Activated T-helper 2 cell treated with anti-CD3 and anti-CD28 coated beads, Interferon-gamma antibody, Interleukin-2, Interleukin-4, amounts not matched to agents 10 μg/mL and 5 μg/mL and 100 μg/mL, durations not matched to agents 14 hours and 24 hours and 36 hours (primary cell): ENCODE measurements at regions not wholly inside any gene's neighbourhood (a gene's known extent, or its start where the extent isn't known, plus 50 kb on each side); places are given as distances from the start of the nearest gene placed in this dataset.
"Not testable (repeated sequence)": the region's sequence is repeated elsewhere in the genome, so short reads cannot be mapped to it uniquely, and the experiment has no call there.

Experiments used
- DNase-seq: peaks from one replicate; pipeline ENCODE4 v3.0.0; 2021; ENCODE audit warnings: low spot score
- H3K27ac Mint-ChIP-seq: one replicate; pipeline ENCODE4 v1.8.0; 2021; ENCODE audit warnings: mixed read lengths
- H3K27me3 Mint-ChIP-seq: one replicate; pipeline ENCODE4 v1.8.0; 2021; ENCODE audit warnings: low read depth, mixed read lengths
- H3K36me3 Mint-ChIP-seq: one replicate; pipeline ENCODE4 v1.8.0; 2021; ENCODE audit warnings: low read depth, mixed read lengths
- H3K4me1 Mint-ChIP-seq: one replicate; pipeline ENCODE4 v1.8.0; 2021; ENCODE audit warnings: low read depth, mixed read lengths
- H3K4me3 Mint-ChIP-seq: one replicate; pipeline ENCODE4 v1.8.0; 2021; ENCODE audit warnings: low read depth, mild to moderate bottlenecking, moderate library complexity, mixed read lengths
- H3K9me3 Mint-ChIP-seq: one replicate; pipeline ENCODE4 v1.8.0; 2021; ENCODE audit warnings: mixed read lengths
- intact Hi-C: fragments of 100-400 bp; cut with micrococcal nuclease; formaldehyde crosslinking; loops from one replicate; pipeline ENCODE4 v1.15.1; 2023

GRCh38 chr2:51795248-51795888 is 763.4 kb upstream of the NRXN1 start:
- Mint-ChIP-seq H3K4me1 (no peaks in the 10 kb centered on the region), H3K36me3 (no peaks in the 10 kb centered on the region), H3K27ac (no peak overlapping the region), H3K4me3 (no peak overlapping the region), H3K9me3 (peaks cover 48% of the 10 kb centered on the region), H3K27me3 (no peaks in the 10 kb centered on the region)
- no peak for DNase-seq
- intact Hi-C loops, result no loop called here

DNA sequence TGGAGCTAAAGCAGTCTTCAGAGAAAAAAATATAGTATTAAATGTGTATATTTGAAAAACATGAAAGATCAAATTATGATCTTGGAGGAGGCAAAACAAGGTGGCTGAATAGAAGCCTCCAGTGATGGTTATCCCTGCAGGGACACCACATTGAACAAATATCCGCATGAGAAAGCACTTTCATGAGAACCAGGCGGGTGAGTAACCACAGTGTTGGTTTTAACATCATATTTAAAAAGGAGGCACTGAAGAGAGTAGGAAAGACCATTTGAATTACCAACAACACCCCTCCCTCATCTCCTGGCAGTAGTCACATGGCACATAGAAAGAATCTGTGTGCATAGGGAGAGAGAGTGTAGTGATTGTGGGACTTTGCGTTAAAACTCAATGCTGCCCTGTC is 759.6 kb upstream of the NRXN1 start:
- no peaks in the 10 kb centered on the region for H3K36me3 Mint-ChIP-seq

GRCh38 chr2:51790854-51791253 is 758.9 kb upstream of the NRXN1 start:
- Mint-ChIP-seq H3K9me3 (peaks cover 27% of the 10 kb centered on the region), H3K27me3 (no peaks in the 10 kb centered on the region), H3K4me3 (no peak overlapping the region), H3K27ac (no peak overlapping the region), H3K4me1 (no peaks in the 10 kb centered on the region), H3K36me3 (no peaks in the 10 kb centered on the region)
- DNase-seq, result no peak
- intact Hi-C loops, result no loop called here

More for the DNA sequence above, 759.6 kb upstream of the NRXN1 start:
- Mint-ChIP-seq H3K4me1 (no peaks in the 10 kb centered on the region), H3K27ac (no peak overlapping the region), H3K27me3 (no peaks in the 10 kb centered on the region), H3K4me3 (no peak overlapping the region), H3K9me3 (peaks cover 29% of the 10 kb centered on the region)
- DNase-seq, result no peak
- intact Hi-C loops, result no loop called here

DNA sequence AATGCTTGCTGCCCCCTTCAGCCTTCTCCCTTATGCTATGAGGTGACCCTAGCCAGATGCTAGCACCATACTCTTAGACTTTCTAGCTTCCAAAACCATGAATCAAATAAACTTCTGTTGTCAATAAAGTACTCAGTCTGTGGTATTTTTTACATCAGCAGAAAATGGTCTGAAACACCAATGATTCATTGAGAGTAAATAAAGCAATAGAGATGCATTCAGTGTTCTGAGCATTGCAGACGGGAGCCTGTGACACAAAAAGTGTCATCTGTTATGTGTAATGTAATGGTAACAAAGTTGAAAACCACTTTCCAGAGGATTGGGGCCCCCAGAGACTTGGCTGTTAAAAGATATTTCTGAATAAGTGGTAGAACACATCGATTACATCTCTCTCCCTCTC is 758.0 kb upstream of the NRXN1 start:
- Mint-ChIP-seq H3K27ac (no peak overlapping the region), H3K27me3 (no peaks in the 10 kb centered on the region), H3K9me3 (peaks cover 26% of the 10 kb centered on the region), H3K36me3 (no peaks in the 10 kb centered on the region), H3K4me1 (no peaks in the 10 kb centered on the region), H3K4me3 (no peak overlapping the region)
- intact Hi-C loops, result no loop called here
- no peak for DNase-seq

GRCh38 chr2:51782921-51783765 is 751.2 kb upstream of the NRXN1 start:
- intact Hi-C loops, result no loop called here
- Mint-ChIP-seq H3K27ac (no peak overlapping the region), H3K36me3 (no peaks in the 10 kb centered on the region), H3K4me1 (no peaks in the 10 kb centered on the region), H3K4me3 (no peak overlapping the region), H3K9me3 (peaks cover 15% of the 10 kb centered on the region), H3K27me3 (no peaks in the 10 kb centered on the region)
- DNase-seq, result no peak

GRCh38 chr2:51781691-51782090 is 749.8 kb upstream of the NRXN1 start:
- Mint-ChIP-seq H3K4me3 (no peak overlapping the region), H3K9me3 (peaks cover 20% of the 10 kb centered on the region), H3K27ac (no peak overlapping the region), H3K27me3 (no peaks in the 10 kb centered on the region), H3K4me1 (no peaks in the 10 kb centered on the region), H3K36me3 (no peaks in the 10 kb centered on the region)
- intact Hi-C loops, result no loop called here
- DNase-seq, result no peak

GRCh38 chr2:51780353-51780752 is 748.4 kb upstream of the NRXN1 start:
- H3K4me3 Mint-ChIP-seq, result no peak overlapping the region
- H3K4me1 Mint-ChIP-seq, result no peaks in the 10 kb centered on the region
- no peak overlapping the region for H3K27ac Mint-ChIP-seq
- intact Hi-C loops, result no loop called here
- H3K9me3 Mint-ChIP-seq, result peaks cover 29% of the 10 kb centered on the region
- H3K27me3 Mint-ChIP-seq, result no peaks in the 10 kb centered on the region
- DNase-seq, result no peak
- H3K36me3 Mint-ChIP-seq, result no peaks in the 10 kb centered on the region

DNA sequence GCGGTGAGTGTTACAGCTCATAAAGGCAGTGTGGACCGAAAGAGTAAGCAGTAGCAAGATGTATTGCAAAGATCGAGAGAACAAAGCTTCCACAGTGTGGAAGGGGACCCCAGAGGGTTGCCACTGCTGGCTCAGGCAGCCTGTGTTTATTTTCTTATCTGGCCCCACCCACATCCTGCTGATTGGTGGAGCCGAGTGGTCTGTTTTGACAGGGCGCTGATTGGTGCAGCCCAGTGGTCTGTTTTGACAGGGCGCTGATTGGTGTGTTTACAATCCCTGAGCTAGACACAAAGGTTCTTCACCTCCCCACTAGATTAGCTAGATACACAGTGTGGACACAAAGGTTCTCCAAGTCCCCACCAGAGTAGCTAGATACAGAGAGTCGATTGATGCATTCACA is 747.8 kb upstream of the NRXN1 start:
- not testable (repeated sequence) for H3K4me3 Mint-ChIP-seq

GRCh38 chr2:51778806-51779205 is 746.9 kb upstream of the NRXN1 start:
- Mint-ChIP-seq H3K27ac (no peak overlapping the region), H3K36me3 (no peaks in the 10 kb centered on the region), H3K4me3 (no peak overlapping the region), H3K27me3 (no peaks in the 10 kb centered on the region), H3K4me1 (no peaks in the 10 kb centered on the region), H3K9me3 (peaks cover 30% of the 10 kb centered on the region)
- intact Hi-C loops, result no loop called here
- DNase-seq, result no peak

More for the DNA sequence above, 747.8 kb upstream of the NRXN1 start:
- H3K36me3 Mint-ChIP-seq, H3K27ac Mint-ChIP-seq, DNase-seq, intact Hi-C loops, H3K4me1 Mint-ChIP-seq, H3K27me3 Mint-ChIP-seq: not testable (repeated sequence)
- H3K9me3 Mint-ChIP-seq, result peaks cover 31% of the 10 kb centered on the region

- H3K36me3 Mint-ChIP-seq, DNase-seq, H3K4me1 Mint-ChIP-seq, H3K27ac Mint-ChIP-seq, H3K4me3 Mint-ChIP-seq, H3K27me3 Mint-ChIP-seq, intact Hi-C loops: not testable (repeated sequence)
- peaks cover 57% of the 10 kb centered on the region for H3K9me3 Mint-ChIP-seq
Observed at GRCh38 chr2:51774606-51775005, 742.7 kb upstream of the NRXN1 start.

DNA sequence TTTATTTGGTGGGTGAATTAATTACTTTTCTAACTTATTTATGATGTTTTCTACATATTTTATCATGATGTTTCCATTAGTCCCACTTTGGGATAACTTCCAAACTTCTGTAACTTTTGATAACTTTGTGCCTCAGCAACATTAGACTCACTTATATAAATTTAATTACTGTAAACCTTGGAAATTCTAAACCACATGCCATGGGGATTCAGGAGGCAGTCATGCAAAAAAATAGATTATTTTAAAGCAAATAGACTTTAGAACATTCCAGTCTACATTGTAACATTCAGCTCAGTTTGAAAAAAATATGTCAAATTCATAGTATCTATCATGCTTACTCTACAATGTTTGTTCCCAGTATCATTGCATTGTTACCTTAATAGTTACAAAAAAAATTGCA is 728.5 kb upstream of the NRXN1 start:
- H3K9me3 Mint-ChIP-seq, result peaks cover 18% of the 10 kb centered on the region

DNA sequence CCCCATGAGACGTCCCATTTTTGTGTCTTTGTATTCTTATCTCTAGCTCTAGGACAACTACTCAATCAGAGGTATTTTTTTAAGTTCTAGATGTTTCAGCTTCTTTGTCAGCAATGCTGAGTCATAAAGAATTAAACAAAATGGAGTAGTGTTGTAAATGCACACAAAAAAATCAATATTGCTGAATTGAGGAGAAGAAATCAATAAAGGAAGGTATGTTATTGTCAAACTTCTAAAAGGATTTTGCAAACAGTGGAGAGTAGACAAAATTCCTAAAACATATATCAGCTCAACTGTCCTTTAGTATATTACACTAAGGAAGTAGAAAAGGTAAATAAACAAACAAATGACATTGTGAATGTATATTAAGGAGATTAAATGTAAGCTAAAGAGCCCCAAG is 726.1 kb upstream of the NRXN1 start:
- no peak for DNase-seq
- Mint-ChIP-seq H3K27me3 (no peaks in the 10 kb centered on the region), H3K4me3 (no peak overlapping the region), H3K27ac (no peak overlapping the region), H3K4me1 (no peaks in the 10 kb centered on the region), H3K9me3 (peaks cover 16% of the 10 kb centered on the region), H3K36me3 (no peaks in the 10 kb centered on the region)
- intact Hi-C loops, result no loop called here

More for the DNA sequence above, 728.5 kb upstream of the NRXN1 start:
- H3K36me3 Mint-ChIP-seq, result no peaks in the 10 kb centered on the region
- no peak overlapping the region for H3K4me3 Mint-ChIP-seq
- no peak overlapping the region for H3K27ac Mint-ChIP-seq
- H3K4me1 Mint-ChIP-seq, result no peaks in the 10 kb centered on the region
- intact Hi-C loops, result no loop called here
- no peak for DNase-seq
- no peaks in the 10 kb centered on the region for H3K27me3 Mint-ChIP-seq

GRCh38 chr2:51734115-51734514 is 702.2 kb upstream of the NRXN1 start:
- Mint-ChIP-seq H3K9me3 (peaks cover 27% of the 10 kb centered on the region), H3K36me3 (no peaks in the 10 kb centered on the region), H3K4me3 (no peak overlapping the region), H3K27me3 (no peaks in the 10 kb centered on the region), H3K4me1 (no peaks in the 10 kb centered on the region), H3K27ac (no peak overlapping the region)
- DNase-seq, result no peak
- intact Hi-C loops, result no loop called here
